ENCODE measurements at regions not wholly inside any gene's neighbourhood (a gene's known extent, or its start where the extent isn't known, plus 50 kb on each side); places are given as distances from the start of the nearest gene placed in this dataset.
"Not testable (repeated sequence)": the region's sequence is repeated elsewhere in the genome, so short reads cannot be mapped to it uniquely, and the experiment has no call there.

DNA sequence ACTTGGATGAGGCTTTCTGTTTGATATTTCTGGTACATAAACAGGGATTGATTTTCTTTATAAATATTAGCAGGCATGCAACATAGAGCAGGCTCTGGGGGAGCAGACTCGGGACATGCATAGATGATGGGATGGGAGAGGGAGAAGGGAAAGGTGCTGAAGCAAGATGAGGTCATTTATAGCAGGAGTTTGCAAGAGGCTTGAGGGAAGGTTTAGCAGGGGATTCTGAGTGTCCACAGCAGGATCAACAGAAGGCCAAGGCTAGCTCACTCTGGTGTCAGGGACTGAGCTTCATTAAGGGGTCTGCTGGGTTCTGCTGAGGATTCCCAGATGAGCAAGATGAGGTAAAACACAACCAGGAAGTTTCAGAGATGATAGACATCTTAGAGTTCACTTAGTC, 309.1 kb upstream of the CELF4 start:
- DNase-seq: no peak

DNA sequence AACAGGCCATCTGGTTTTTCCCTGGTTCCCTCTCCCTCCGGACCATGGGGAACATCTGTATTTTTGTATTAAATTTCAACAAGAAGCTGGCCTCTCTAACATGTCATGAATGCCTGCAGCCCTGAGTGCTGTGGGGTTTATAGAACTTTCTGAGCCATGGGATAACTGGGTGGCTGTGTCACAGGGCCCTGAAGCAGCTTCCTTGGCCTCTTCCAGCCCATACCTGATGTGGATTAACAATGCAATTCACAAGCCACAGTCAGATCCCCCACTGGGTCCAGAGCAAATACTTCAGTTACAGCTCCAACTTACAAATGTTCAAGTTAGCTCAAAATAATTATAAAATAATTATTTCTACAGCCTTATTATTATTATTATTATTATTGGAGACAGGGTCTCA, 307.8 kb upstream of the CELF4 start:
- DNase-seq: no peak

DNA sequence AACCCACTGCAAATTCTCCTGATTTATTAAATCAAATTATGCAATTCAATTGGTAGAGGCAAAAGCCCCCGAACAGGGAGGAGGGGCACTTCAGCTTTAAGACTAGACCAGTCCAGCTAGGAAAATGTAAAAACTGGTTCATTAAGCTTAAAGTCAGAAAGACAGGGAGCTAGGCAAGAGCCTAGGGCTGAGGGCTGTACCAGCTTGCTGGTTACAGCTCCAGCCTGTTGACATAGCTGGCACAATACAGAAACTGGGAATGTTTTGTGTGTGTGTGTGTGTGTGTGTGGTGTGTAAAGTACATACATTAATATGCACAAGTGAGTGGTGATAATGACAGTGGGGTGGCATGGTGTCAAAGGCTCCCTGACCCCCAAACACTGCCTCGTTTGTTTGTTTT, 307.0 kb upstream of the CELF4 start:
- no peak for DNase-seq

DNA sequence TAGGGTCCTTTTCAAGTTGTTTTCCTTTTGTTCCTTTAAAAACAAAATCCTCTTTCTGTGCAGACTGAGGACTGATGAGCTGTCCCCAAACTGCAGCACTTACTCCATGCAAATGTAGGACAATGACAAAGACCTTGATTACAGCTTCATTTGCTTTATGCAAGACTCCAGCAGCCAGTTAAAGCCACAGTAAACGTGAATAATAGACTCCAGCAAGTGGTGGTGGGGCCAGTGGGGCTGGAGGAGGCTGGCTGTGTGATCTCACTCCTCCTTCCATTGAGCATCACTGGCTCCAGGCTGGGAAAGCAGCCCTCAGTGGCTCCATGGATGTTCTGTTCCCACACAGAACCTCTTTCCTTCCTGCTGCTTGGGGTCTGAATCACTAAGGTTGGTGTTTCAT, 306.0 kb upstream of the CELF4 start:
- DNase-seq: no peak

DNA sequence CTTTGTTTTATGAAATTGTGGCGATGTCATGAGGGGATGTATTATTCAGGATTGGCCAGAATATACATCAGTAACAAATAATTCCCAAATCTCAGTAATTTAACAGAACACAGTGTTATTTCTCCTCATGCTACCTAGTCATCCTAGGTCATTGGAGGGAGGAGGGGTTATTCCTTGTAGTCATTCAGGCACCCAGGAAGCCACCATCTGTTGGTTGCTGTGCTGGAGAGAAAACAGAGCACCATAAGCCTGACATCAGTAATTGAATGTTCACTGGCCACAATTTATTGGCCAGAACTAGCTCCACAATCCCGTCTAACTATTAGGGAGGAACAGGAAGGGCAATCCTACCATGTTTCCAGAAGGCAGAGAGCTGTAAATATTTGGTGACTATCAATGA, 303.5 kb upstream of the CELF4 start:
- DNase-seq: no peak

DNA sequence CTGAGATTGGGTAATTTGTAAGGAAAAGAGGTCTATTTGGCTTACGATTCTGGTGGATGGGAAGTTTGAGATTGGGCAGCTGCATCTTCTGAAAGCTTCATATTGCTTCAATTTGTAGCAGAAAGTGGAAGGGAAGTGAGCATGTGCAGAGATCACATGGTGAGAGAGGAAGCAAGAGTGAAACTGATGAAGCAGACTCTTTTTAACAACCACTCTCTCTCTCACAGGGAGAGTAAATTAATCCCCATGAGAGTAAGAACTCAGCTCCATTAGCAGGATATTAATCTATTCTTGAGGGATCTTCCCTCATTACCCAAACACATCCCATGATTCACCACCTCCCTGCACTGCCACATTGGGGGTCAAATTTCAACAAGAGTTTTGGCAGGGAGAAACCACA, 298.5 kb upstream of the CELF4 start:
- DNase-seq: no peak

DNA sequence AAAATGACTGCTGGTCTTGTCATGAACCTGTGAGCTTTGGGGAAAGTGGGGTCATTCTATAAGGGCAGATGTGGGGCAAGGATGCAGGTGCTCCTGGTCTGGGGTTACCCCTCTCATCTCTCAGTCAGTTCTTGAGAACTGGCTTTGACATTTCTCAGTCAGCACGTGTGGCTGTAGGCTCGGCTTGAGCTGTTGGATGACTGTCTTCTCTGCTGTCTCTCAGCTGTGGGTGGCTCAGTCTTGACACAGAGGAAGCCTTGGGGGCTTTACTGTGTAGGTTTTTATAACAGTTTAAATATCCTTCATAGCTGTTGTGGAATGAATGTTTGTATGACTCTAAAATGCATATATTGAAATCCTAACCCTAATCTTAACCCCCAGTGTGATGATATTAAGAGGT, 296.4 kb upstream of the CELF4 start:
- DNase-seq: no peak

DNA sequence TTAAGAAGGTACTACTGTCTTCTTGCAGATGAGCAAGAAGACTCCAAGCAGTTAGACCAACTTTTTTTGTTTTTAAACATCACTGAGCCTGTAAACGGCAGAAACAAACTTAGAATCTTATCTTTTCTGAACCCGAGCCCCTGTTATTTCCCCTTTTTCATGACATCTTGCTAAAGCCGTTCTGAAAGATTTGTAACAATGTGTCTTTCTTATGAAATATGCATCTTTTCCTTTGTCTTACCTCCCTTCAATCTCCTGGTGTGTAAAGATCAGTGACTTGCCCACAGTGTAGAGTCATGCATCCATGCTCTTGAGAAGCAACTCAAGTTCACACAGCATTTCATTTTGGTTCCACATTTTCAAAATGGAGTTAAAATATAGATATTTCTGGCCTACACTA, 288.8 kb upstream of the CELF4 start:
- no peak for DNase-seq

DNA sequence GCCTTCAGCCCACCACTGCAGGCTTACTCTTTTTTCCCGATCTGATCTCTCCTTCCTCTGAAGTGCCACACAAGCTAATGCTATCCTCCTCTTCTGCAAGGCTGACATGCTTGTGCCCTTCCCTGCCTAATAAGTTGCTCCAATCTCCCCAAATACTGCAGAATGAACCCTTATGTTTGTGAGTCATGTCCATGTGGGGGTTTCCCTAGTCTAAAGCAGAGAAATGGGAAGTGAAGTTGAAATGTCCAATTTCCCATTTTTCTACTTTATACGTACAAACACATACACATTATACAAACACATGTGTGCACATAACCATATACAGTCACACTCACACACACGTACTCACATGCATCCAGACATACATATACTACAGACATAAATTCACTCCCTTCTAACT, 288.1 kb upstream of the CELF4 start:
- no peak for DNase-seq

DNA sequence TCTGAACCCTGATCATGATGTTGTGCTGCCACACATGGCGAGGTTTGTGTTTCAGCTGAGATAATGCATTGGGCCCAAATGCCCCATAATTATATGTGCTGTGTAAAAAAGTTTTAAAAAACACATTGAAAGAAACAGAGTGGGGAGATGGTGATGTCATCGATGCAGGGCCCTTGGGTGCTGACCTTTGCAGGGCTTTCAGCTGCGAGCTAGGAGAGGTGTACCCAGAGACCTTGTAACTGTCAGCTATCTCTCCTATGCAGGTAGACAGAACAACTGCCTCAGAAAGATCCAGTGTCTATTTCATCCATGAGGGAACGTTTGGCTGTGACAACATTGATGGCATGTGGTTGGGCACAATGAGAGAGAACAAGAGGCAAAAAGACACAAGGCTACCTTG, 286.9 kb upstream of the CELF4 start:
- no peak for DNase-seq

DNA sequence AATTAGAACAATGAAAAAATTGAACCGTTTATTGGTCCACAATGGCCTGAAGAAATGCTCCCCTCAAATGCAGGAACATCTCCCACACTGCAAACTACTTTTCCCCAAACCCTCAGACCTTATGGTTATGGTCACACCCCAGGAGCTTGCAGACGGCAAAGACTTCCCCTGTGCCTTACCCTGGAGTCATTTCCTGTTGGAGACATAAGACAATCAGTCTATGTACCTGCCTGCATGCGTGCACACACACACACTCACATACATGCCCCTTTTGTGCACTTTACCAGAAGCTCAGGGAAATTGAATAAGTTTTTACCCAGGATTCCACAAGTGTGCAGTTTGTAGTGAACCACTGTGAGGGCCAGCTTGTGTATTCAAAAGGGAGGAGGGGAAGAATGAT, 281.9 kb upstream of the CELF4 start:
- DNase-seq: no peak

DNA sequence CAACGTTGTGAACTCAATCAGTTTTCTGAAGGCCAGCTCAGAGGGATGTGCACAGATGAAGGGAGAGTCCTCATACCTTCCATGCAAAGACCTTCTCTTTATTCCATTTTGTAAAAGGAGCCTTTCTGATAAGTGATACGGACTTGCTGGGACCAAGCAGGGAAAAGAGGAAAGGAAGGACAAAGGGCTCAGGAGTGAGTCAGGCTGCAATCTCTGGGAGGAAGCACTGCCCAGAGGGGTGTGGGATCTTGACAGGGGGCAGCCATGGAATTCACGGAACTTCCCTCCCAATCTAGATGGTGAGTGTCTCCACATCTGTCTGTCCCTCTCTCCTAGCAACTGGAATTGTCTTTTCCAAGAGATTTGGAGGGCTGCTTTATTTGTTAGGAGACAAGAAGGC, 281.4 kb upstream of the CELF4 start:
- DNase-seq: no peak

DNA sequence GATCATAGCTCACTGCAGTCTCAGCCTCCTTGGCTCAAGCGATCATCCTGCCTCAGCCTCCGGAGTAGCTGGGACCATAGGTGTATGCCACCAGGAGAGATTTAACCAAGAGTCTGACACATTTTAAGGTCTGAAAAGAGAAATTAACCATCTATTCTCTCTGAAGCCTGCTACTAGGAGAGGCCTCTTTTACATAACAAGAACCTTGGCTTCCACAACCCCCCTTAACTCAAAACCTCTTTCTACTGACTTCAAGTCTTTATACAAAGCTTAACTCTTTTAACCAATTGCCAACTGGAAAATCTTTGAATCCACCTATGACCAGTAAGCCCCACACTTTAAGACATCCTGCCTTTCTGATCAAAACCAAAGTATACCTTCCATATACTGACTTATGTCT, 279.9 kb upstream of the CELF4 start:
- DNase-seq: no peak

DNA sequence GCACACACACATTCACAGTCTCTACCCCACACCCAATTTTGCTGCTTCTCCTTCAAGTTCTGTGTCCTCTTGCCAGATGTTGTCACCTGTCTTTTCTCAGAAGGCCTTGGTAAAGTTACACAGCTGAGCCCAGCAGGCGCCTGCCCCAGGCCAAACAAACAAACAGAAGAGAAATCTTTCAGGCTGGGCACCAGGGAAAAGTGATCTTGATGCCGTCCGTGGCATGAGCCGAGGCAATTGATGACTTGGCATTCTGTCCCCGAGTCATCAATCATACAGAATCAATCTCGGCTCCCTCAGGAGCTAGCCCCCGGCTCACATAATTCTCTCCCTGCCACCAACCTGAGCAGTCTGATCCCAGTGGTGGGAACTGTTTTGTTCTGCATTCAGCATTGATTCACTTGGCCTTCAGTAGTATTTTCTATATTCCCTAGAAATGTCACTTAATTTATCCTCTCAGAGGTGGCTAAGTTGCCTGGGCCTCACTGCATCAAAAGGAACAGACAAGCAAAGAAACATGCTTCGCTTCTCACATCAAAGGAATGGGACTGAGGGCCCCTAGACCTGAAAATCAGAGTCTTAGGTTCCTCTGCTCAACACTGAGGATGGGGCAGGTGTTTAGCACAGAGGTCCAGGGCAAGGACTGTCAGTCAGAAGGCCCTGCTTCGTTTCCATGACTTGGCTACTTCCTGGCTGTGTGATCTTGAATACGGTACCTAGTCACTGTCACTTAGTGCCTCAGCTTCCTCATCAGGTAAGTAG, 278.8 kb upstream of the CELF4 start:
- no peak for DNase-seq

DNA sequence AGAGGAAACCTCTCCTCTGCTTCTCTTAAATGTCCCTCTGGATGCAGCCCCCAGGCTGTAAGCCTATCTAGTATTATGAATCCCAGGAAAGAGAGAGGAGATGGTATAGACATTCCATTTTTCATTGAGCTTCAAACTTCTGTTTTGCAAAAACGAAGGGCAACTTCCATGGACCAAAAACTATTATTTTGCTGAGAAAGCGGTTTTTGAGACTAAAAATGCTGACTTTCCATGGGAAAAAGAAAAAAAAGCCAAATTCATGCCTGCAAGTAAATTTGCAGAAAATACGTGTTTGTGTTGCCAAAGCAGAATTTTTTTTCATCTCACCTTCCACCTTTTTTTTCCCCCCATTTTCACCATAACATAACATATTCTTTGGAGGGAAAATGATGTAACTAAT, 272.5 kb upstream of the CELF4 start:
- DNase-seq: no peak

DNA sequence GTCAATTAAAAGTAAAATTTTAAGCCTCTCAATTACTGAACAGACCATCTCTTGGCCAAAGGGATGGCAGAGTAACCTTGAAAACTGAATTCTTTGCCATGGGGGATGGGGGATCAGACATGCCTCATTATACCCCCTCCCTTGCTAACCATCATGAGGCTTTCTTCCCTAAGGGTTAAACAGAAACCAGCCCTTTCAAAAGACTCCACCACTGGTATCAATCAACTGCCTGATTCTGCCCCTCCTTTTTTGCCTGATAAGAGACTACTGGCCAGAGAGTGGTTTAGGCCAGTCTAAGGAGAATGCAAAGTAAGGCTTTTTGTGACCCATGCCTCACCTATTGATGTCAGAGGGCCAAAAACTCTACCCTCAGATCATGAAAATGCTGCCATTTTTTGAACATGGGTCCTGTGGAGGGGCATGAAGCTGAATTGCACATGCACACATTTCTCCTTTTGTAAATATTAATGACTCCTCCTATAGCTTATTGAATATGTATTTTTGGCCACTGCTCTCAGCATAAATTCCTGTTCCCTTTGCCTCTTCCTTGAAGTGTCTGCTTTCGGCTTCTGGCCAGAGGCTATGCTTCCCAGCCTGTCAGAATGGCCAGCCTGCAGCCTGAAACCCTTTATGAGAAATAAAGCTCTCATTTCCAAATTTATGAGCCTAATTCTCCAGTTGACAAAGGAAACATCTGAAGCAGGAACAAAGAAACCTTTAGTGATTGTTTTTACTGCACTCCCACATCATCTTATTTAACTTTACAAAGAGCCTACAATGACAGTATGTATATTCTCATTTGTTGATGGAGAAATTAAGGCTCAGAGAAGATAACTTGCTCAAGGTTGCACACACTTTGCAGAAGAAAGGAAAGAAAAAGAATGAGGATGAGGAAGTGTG, 270.7 kb upstream of the CELF4 start:
- no peak for DNase-seq

DNA sequence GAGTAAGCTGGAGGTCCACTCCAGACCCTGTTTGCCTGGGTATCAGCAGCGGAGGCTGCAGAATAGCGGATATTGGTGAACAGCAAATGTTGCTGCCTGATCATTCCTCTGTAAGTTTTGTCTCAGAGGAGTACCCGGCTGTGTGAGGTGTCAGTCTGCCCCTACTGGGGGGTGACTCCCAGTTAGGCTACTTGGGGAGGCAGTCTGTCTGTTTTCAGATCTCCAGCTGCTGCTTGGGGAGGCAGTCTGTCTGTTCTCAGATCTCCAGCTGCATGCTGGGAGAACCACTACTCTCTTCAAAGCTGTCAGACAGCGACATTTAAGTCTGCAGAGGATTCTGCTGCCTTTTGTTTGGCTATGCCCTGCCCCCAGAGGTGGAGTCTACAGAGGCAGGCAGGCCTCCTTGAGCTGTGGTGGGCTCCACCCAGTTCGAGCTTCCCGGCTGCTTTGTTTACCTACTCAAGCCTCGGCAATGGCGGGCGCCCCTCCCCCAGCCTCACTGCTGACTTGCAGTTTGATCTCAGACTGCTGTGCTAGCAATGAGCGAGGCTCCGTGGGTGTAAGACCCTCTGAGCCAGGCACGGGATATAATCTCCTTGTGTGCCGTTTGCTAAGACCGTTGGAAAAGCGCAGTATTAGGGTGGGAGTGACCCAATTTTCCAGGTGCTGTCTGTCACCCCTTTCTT, 266.6 kb upstream of the CELF4 start:
- not testable (repeated sequence) for DNase-seq

DNA sequence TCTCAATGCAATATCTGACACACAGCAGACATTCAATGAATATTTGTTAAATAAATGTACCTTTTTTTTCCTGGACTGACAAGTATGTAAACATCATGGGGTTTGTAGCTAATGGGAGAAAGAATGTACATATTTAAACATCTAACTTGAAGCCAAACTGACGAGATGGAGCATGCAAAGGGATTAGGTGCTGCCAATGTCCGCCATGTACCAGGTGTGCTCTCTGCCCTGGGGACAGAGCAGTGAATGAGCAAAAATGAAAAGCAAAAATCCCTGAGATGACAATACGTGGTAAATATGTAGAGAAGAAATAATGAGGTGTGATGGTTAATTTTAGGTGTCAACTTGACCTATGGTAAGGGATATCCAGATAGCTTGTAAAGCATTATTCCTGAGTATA, 247.4 kb upstream of the CELF4 start:
- no peak for DNase-seq

DNA sequence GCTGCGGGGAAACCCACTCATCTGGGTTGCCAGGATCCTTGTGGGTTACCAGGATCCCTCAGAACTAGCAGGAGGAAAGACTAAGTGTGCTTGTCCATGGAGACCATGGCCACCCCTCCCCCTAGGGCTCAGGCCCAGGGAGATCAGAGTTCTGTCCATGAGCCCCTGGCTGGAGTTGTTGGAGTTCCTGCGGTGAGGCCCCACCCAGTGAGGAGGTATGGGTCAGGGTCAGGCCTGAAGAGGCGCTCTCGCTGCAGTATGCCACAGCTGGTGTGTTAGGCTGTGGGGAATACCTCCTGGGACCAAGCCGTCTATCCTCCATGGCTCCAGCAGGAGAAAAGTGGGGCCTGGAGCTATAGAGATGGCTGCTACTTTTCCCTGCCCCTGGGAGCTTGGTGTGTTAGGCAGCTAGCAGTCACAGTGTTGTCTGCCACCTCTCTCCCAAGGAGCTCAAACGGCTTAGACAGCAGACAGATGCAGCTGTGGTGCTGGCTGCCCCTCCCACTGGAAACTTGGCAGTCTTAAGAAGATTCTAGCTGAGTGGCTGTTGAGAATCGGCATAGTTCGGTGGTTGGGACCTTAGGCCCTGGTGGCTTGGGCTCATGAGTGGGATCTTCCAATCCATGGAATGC, 240.3 kb upstream of the CELF4 start:
- no peak for DNase-seq

DNA sequence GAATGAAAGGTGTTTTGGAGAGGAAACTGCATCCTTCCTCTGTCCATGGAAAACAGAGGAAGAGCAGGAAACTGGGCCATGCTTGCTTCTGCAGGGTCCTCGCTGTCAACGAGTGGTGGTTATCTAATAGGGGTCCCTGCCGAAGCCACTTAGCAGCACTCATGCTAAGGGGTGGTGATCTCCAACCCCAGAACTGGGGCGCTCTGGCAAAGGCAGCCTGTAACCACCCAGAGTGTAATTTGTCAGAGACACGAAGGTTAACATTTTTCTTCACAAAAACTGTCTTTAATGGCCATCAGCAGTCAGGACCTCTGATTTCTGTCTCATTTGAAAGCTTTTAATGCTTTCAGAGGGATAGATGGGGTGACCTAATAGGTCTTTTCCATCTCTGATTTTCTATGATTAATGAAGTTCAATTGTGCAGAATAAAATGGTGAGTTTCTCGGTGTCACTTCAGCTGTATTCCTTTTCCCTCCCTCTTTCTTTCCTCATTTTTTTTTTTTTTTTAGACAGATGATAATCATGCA, 231.3 kb upstream of the CELF4 start:
- no peak for DNase-seq

DNA sequence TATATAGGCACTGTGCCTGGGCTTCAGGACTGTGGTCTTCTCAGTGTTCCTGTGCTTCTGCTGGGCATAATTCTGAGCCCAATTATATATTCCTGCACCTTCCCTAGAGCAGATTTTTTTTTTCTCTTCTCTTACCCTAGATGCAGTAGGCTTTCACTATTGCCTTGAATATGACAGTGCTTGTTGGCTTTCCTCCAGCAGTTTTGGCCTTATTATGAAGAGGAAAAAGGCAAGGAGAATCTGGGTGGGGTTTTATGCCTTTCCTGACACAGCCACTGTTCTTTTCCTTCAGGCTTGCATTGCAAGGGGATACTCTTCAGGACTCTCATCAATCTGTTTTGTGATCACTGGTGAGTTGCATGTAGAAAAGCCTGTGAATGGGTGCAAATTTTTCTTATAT, 221.9 kb upstream of the CELF4 start:
- DNase-seq: no peak

DNA sequence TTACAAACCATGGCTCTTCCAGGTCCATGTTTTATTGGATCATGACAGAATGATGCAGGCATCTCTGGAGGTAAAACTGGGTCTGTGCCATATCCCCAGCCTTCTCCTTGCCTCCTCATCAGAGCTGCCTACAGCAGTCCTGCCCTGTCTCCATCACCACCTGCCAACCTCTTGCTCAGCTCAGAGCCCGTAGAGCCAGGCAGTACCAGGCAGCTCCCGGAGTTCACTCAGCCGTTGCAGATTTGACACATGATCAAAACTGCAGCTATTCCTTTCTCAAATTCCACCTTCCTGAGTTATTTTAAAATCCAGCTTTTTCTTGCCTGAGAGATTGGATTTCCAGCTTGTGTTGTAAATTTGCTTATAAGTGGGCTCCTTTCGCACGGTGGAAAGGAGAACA, 218.2 kb upstream of the CELF4 start:
- no peak for DNase-seq

DNA sequence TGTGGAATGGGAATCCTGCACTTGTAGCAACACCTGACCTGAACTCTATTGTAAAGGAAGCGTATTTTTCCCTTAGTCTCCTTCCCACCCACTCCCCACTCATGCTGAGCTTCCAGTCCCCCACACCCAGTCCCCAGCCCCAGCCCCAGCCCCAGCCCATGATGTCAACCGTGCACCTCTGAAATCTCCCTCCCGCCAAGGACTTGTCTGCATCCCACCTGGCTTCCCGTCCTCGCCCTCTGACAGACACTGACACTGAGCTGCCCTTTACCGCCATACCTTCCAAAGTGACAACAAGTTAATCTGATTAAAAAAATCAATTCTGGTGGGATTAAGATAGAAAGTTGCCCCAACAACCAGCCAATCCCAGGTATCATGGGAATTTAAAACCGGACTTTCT, 213.6 kb upstream of the CELF4 start:
- DNase-seq: no peak

Measured in DMS53 (cell line).